PC-9 (cell line): ENCODE measurements at regions not wholly inside any gene's neighbourhood (a gene's known extent, or its start where the extent isn't known, plus 50 kb on each side); places are given as distances from the start of the nearest gene placed in this dataset.

Experiments used
- BruUV-seq: library from RNA; stranded (reverse); fragments of 400-500 nt; replicated peaks from 2 replicates; lab custom pipeline; 2021; lab: Mats Ljungman, UMichigan
- CTCF ChIA-PET: fragments of 300-600 bp; sonication (Branson Sonifier 250); formaldehyde crosslinking; loops from one replicate; lab custom pipeline; 2022; ENCODE audit warnings: antibody characterized with exemption; lab: Charles Lee
- POLR2A ChIA-PET: fragments of 300-600 bp; sonication (Branson Sonifier 250); formaldehyde crosslinking; loops from one replicate; lab custom pipeline; 2022; ENCODE audit warnings: antibody characterized with exemption; ENCODE audit not compliant: unreplicated experiment; lab: Charles Lee
- DNase-seq, 2 experiments: peaks; one replicate each; pipeline versions ENCODE4 v3.0.0 to v3.0.0-alpha.2; 2015 to 2022; ENCODE audit warnings: mixed read lengths in 1 of 2
- H2AFZ ChIP-seq: fragments of 200-600 bp; sonication (generic); 2 replicates; pipeline ENCODE4 v1.8.1; 2017; ENCODE audit warnings: antibody characterized with exemption
- H3F3A ChIP-seq: fragments of 200-600 bp; sonication (generic); 2 replicates; pipeline ENCODE4 v1.8.1; 2017; ENCODE audit warnings: antibody characterized with exemption, mild to moderate bottlenecking, low read depth; ENCODE audit not compliant: insufficient read depth
- H3K27ac ChIP-seq: fragments of 200-600 bp; sonication (generic); 2 replicates; pipeline ENCODE4 v1.6.1; 2016; ENCODE audit warnings: mixed run types
- H3K27me3 ChIP-seq: fragments of 200-600 bp; sonication (generic); 2 replicates; pipeline ENCODE4 v1.6.1; 2016; ENCODE audit warnings: low read depth, mixed run types; ENCODE audit not compliant: insufficient read depth
- H3K36me3 ChIP-seq: fragments of 200-600 bp; sonication (generic); 2 replicates; pipeline ENCODE4 v1.6.1; 2016; ENCODE audit warnings: low read depth, mixed run types
- H3K4me1 ChIP-seq: fragments of 200-600 bp; sonication (generic); replicated peaks from 2 replicates; pipeline ENCODE4 v1.6.1; 2016; ENCODE audit warnings: mixed run types; ENCODE audit not compliant: insufficient read depth
- H3K4me2 ChIP-seq: fragments of 200-600 bp; sonication (generic); 2 replicates; pipeline ENCODE4 v1.6.1; 2017; ENCODE audit warnings: mixed run types
- H3K4me3 ChIP-seq: fragments of 200-600 bp; sonication (generic); 2 replicates; pipeline ENCODE4 v1.6.1; 2016; ENCODE audit warnings: mixed run types
- H3K79me2 ChIP-seq: fragments of 200-600 bp; sonication (generic); 2 replicates; pipeline ENCODE4 v1.6.1; 2017; ENCODE audit warnings: low read depth, mixed run types
- H3K9me2 ChIP-seq: fragments of 200-600 bp; sonication (generic); 2 replicates; pipeline ENCODE4 v1.8.1; 2017; ENCODE audit warnings: mild to moderate bottlenecking; ENCODE audit not compliant: insufficient read depth
- H3K9me3 ChIP-seq: fragments of 200-600 bp; sonication (generic); 2 replicates; pipeline ENCODE4 v1.8.1; 2016; ENCODE audit warnings: low read depth; ENCODE audit not compliant: insufficient read depth
- H4K20me1 ChIP-seq: fragments of 200-600 bp; sonication (generic); 2 replicates; pipeline ENCODE4 v1.8.1; 2017; ENCODE audit not compliant: insufficient read depth
- CTCF ChIP-seq: fragments of 200-600 bp; sonication (generic); conservative IDR thresholded peaks from 2 replicates; pipeline ENCODE4 v1.6.1; 2017; ENCODE audit warnings: mixed run types, antibody characterized with exemption, mild to moderate bottlenecking, moderate library complexity
- EZH2 ChIP-seq: fragments of 200-600 bp; sonication (generic); IDR thresholded peaks from 2 replicates; pipeline ENCODE4 v1.8.0; 2017; ENCODE audit warnings: antibody characterized with exemption, low read depth
- intact Hi-C: fragments of 100-400 bp; cut with micrococcal nuclease; formaldehyde crosslinking; loops from one replicate; pipeline ENCODE4 v1.10.0; 2022; ENCODE audit not compliant: unreplicated experiment

- intact Hi-C loops: no loop called here
- Histone ChIP-seq H2AFZ (no peak overlapping the region), H3K4me2 (no peak overlapping the region), H3K36me3 (no peaks in the 10 kb centered on the region), H3K27me3 (no peaks in the 10 kb centered on the region), H3K4me1 (no peaks in the 10 kb centered on the region), H4K20me1 (no peaks in the 10 kb centered on the region), H3K79me2 (no peaks in the 10 kb centered on the region), H3K27ac (no peak overlapping the region), H3F3A (no peaks in the 10 kb centered on the region), H3K4me3 (no peak overlapping the region), H3K9me2 (no peaks in the 10 kb centered on the region), H3K9me3 (no peaks in the 10 kb centered on the region)
- CTCF ChIA-PET: no interaction called here
- DNase-seq: no peak
- POLR2A ChIA-PET: no interaction called here
- TF ChIP-seq CTCF (no peak), EZH2 (no peak)
- BruUV-seq: no TSS peak
These were observed 1077.1 kb downstream of the ZPLD1 start for GRCh38 chr3:103511891-103512290.

GRCh38 chr3:103512595-103512994 is 1077.8 kb downstream of the ZPLD1 start:
- no peaks in the 10 kb centered on the region for H4K20me1 ChIP-seq
- H2AFZ ChIP-seq: 0 out of 2 replicates have a peak overlapping the region, but pooled peaks have one; percentile 9
- H3K36me3 ChIP-seq: no peaks in the 10 kb centered on the region
- no peak overlapping the region for H3K4me3 ChIP-seq
- H3F3A ChIP-seq: no peaks in the 10 kb centered on the region
- DNase-seq: no peak
- H3K9me2 ChIP-seq: no peaks in the 10 kb centered on the region
- H3K4me2 ChIP-seq: no peak overlapping the region
- H3K79me2 ChIP-seq: no peaks in the 10 kb centered on the region
- H3K4me1 ChIP-seq: no peaks in the 10 kb centered on the region
- H3K27me3 ChIP-seq: no peaks in the 10 kb centered on the region
- H3K27ac ChIP-seq: no peak overlapping the region
- TF ChIP-seq EZH2 (no peak), CTCF (no peak)
- ChIA-PET POLR2A (no interaction called here), CTCF (no interaction called here)
- intact Hi-C loops: no loop called here
- BruUV-seq: no TSS peak
- H3K9me3 ChIP-seq: no peaks in the 10 kb centered on the region

GRCh38 chr3:103513003-103513402 is 1078.2 kb downstream of the ZPLD1 start:
- Histone ChIP-seq H3K9me3 (no peaks in the 10 kb centered on the region), H3K27ac (no peak overlapping the region), H3K4me1 (no peaks in the 10 kb centered on the region), H3K4me3 (no peak overlapping the region), H3K27me3 (no peaks in the 10 kb centered on the region), H3K4me2 (no peak overlapping the region), H4K20me1 (no peaks in the 10 kb centered on the region), H3K9me2 (no peaks in the 10 kb centered on the region), H3F3A (no peaks in the 10 kb centered on the region), H3K79me2 (no peaks in the 10 kb centered on the region), H2AFZ (0 out of 2 replicates have a peak overlapping the region, but pooled peaks have one; percentile 9), H3K36me3 (no peaks in the 10 kb centered on the region)
- no peak for TF ChIP-seq CTCF
- no peak for TF ChIP-seq EZH2
- ChIA-PET POLR2A (no interaction called here), CTCF (no interaction called here)
- no TSS peak for BruUV-seq
- intact Hi-C loops: no loop called here
- no peak for DNase-seq
